ENCODE measurements at regions not wholly inside any gene's neighbourhood (a gene's known extent, or its start where the extent isn't known, plus 50 kb on each side); places are given as distances from the start of the nearest gene placed in this dataset.

GRCh38 chr9:38280251-38280800 lies 112.2 kb upstream of the ALDH1B1 start:
- ATAC-seq (no peak), DNase-seq (ENCODE audit: low spot score) (no peak)
- POLR2A ChIA-PET, result no interaction called here
- H3K27me3 Mint-ChIP-seq (ENCODE audit: low read depth), result peaks cover 20% of the 10 kb centered on the region
- H3K4me3 Mint-ChIP-seq, result no peak overlapping the region
- H3K36me3 Mint-ChIP-seq, result no peaks in the 10 kb centered on the region
- 0 out of 2 replicates have a peak, but pooled peaks cover 1% of the 10 kb centered on the region for H3K9me3 Mint-ChIP-seq
- CTCF ChIA-PET, result no interaction called here
- TF ChIP-seq ZNF425 (CRISPR knock-in tag; conservative IDR thresholded peaks at IDR 0.05), result no peak
- no peak for TF ChIP-seq FOXJ3 (CRISPR knock-in tag; IDR thresholded peaks at IDR 0.05; ENCODE audit: borderline replicate concordance)
- no peak for TF ChIP-seq ARID4B (CRISPR knock-in tag; IDR thresholded peaks at IDR 0.05; ENCODE audit: borderline replicate concordance)
- no peak for TF ChIP-seq GTF2I (CRISPR knock-in tag; conservative IDR thresholded peaks at IDR 0.05)
- TF ChIP-seq ATF1 (CRISPR knock-in tag; IDR thresholded peaks at IDR 0.05), result no peak
- no peak for TF ChIP-seq PRDM15 (CRISPR knock-in tag; IDR thresholded peaks at IDR 0.05)
- TF ChIP-seq SMAD3 (CRISPR knock-in tag; IDR thresholded peaks at IDR 0.05; ENCODE audit: borderline replicate concordance), result no peak
- TF ChIP-seq CBFB (CRISPR knock-in tag; IDR thresholded peaks at IDR 0.05; ENCODE audit: low read depth), result no peak
- TF ChIP-seq CREM (CRISPR knock-in tag; IDR thresholded peaks at IDR 0.05), result no peak
- TF ChIP-seq NFATC4 (CRISPR knock-in tag; IDR thresholded peaks at IDR 0.05), result no peak
- no peak for TF ChIP-seq HMGXB4 (CRISPR knock-in tag; IDR thresholded peaks at IDR 0.05)
- no peak for TF ChIP-seq ZNF396 (CRISPR knock-in tag; IDR thresholded peaks at IDR 0.05; ENCODE audit: borderline replicate concordance)
- no peak for TF ChIP-seq AFF4 (CRISPR knock-in tag; IDR thresholded peaks at IDR 0.05; ENCODE audit: borderline replicate concordance)
- TF ChIP-seq IRF1 (CRISPR knock-in tag; IDR thresholded peaks at IDR 0.05), result no peak
- no peak for TF ChIP-seq SOX15 (CRISPR knock-in tag; IDR thresholded peaks at IDR 0.05)
- peaks cover 22% of the 10 kb centered on the region for H3K4me1 Mint-ChIP-seq
- no peak overlapping the region for H3K27ac Mint-ChIP-seq

Measured in WTC11 (cell line).